ENCODE measurements at regions not wholly inside any gene's neighbourhood (a gene's known extent, or its start where the extent isn't known, plus 50 kb on each side); places are given as distances from the start of the nearest gene placed in this dataset.

- H3K27ac ChIP-seq, result no peak overlapping the region
- H3K36me3 ChIP-seq, result no peaks in the 10 kb centered on the region
- ATAC-seq (no peak), DNase-seq (no peak)
- H3K27me3 ChIP-seq, result no peaks in the 10 kb centered on the region
- TF ChIP-seq POLR2A (IDR thresholded peaks at IDR 0.05), result no peak
- TF ChIP-seq, protein P1, sequence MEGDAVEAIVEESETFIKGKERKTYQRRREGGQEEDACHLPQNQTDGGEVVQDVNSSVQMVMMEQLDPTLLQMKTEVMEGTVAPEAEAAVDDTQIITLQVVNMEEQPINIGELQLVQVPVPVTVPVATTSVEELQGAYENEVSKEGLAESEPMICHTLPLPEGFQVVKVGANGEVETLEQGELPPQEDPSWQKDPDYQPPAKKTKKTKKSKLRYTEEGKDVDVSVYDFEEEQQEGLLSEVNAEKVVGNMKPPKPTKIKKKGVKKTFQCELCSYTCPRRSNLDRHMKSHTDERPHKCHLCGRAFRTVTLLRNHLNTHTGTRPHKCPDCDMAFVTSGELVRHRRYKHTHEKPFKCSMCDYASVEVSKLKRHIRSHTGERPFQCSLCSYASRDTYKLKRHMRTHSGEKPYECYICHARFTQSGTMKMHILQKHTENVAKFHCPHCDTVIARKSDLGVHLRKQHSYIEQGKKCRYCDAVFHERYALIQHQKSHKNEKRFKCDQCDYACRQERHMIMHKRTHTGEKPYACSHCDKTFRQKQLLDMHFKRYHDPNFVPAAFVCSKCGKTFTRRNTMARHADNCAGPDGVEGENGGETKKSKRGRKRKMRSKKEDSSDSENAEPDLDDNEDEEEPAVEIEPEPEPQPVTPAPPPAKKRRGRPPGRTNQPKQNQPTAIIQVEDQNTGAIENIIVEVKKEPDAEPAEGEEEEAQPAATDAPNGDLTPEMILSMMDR (IDR thresholded peaks at IDR 0.05), result no peak
- 46 to 63% (median 59%) methylated on average over 1 of the region's 1 CpG for WGBS, 4 donors
- H3K9me3 ChIP-seq, result no peaks in the 10 kb centered on the region
- intact Hi-C loops (cut with DNase I), result no loop called here
- no peak overlapping the region for H3K4me3 ChIP-seq
- no peaks in the 10 kb centered on the region for H3K4me1 ChIP-seq
These were observed 1070.4 kb upstream of the ADGRL3 start for GRCh38 chr4:60129740-60130139.

GRCh38 chr4:60133375-60133774 is 1066.8 kb upstream of the ADGRL3 start:
- H3K27ac ChIP-seq, result no peak overlapping the region
- no peaks in the 10 kb centered on the region for H3K27me3 ChIP-seq
- H3K36me3 ChIP-seq, result no peaks in the 10 kb centered on the region
- 69 to 81% (median 72%) methylated on average over 1 of the region's 1 CpG for WGBS, 4 donors
- DNase-seq (no peak), ATAC-seq (no peak)
- no peaks in the 10 kb centered on the region for H3K4me1 ChIP-seq
- TF ChIP-seq, protein P1 (IDR thresholded peaks at IDR 0.05), result no peak
- TF ChIP-seq POLR2A (IDR thresholded peaks at IDR 0.05), result no peak
- no peak overlapping the region for H3K4me3 ChIP-seq
- H3K9me3 ChIP-seq, result peaks cover 0 to 3% (median 0%) of the 10 kb centered on the region in 12 donors
- intact Hi-C loops (cut with DNase I), result no loop called here

DNA sequence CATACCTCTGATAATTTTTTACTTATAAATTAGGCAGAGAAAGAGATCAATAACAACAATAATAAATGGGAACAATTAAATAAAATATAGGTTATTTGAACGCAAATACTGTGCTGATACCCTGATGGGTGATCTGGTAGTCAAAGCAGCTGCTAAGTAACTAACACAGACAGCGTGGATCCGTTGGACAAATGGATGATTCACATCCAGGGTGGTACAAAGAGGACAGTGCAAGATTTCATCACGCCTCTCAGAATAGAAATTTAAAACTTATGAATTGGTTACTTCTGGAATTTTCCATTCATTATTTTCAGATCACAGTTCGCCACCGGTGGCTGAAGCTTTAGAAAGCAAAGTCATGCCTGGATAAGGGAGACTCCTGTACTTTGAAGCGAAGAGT is 1066.0 kb upstream of the ADGRL3 start:
- TF ChIP-seq POLR2A (IDR thresholded peaks at IDR 0.05), result no peak
- TF ChIP-seq, protein P1 (IDR thresholded peaks at IDR 0.05), result no peak
- H3K36me3 ChIP-seq, result no peaks in the 10 kb centered on the region
- no peak overlapping the region for H3K4me3 ChIP-seq
- H3K27me3 ChIP-seq, result no peaks in the 10 kb centered on the region
- ATAC-seq, result no peak
- intact Hi-C loops (cut with DNase I), result no loop called here
- 64 to 68% (median 66%) methylated on average over 7 of the region's 7 CpGs for WGBS, 4 donors
- H3K27ac ChIP-seq, result no peak overlapping the region
- H3K4me1 ChIP-seq, result no peaks in the 10 kb centered on the region
- peaks cover 0 to 3% (median 0%) of the 10 kb centered on the region in 12 donors for H3K9me3 ChIP-seq
- DNase-seq, result no peak

- Histone ChIP-seq H3K27ac (no peak overlapping the region), H3K27me3 (no peaks in the 10 kb centered on the region), H3K4me1 (no peaks in the 10 kb centered on the region), H3K4me3 (no peak overlapping the region), H3K36me3 (no peaks in the 10 kb centered on the region), H3K9me3 (peaks cover 0 to 10% (median 0%) of the 10 kb centered on the region in 12 donors)
- no peak for ATAC-seq
- DNase-seq, result no peak
- 85 to 89% (median 87%) methylated on average over 5 of the region's 5 CpGs for WGBS, 4 donors
- TF ChIP-seq POLR2A (IDR thresholded peaks at IDR 0.05), result no peak
- TF ChIP-seq, protein P1 (IDR thresholded peaks at IDR 0.05), result no peak
- intact Hi-C loops (cut with DNase I), result no loop called here
These were observed 1045.0 kb upstream of the ADGRL3 start for GRCh38 chr4:60155088-60155487.

All from heart left ventricle (tissue), 16 donors.